ENCODE measurements at regions not wholly inside any gene's neighbourhood (a gene's known extent, or its start where the extent isn't known, plus 50 kb on each side); places are given as distances from the start of the nearest gene placed in this dataset.
"Not testable (repeated sequence)": the region's sequence is repeated elsewhere in the genome, so short reads cannot be mapped to it uniquely, and the experiment has no call there.

DNA sequence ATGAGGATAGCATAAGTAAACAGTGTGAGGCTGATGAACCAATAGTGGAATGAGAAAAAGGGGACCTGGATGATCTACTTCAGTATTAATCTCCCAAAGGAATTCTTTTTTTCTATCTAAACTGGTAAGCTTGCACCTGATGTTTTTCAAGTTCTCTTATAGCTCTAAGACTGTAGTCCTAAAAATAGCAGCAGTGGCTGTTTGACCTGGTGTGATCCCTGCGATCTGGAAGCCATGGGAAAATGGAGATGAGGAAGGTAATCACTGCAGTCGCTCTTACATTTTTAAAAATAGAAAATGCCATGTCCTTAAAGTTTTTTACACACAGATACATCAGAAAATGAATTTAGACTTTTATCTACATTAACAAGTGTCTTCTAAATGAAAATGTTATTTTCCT is 926.4 kb upstream of the SLC35B3 start:
- no peak for DNase-seq

DNA sequence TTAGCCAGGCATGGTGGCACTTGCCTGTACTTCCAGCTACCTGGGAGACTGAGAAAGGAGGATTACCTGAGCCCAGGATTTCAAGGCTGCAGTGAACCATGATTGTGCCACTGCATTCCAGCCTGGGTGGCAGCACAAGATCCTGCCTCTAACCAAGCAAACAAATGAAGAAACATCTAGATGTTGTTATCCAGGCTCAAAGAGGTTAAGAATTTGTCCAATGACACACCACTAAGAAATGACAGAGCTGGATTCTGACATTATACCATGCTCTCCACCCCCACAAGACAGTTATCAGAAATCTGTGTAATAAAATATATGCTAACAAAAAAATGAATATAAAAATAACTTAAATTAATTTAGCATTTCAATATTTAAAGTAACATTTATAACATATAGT is 925.5 kb upstream of the SLC35B3 start:
- DNase-seq = no peak

DNA sequence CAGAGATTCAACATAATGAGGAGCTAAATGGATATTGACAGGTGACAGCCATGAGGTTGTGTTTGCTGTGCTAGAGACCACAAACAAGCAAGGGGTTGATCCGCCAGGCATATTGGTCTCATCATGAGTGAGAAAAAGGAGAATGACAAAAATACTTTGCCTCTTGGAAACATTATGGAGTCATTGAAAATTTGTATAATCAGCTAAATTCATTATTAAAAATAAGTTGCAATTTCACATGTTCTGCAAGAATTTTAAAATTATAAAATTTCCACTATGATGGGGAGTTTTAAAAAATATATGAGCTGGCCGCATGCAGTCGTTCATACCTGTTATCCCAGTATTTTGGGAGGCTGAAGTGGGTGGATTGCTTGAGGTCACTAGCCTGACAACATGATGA is 912.3 kb upstream of the SLC35B3 start:
- DNase-seq = no peak

DNA sequence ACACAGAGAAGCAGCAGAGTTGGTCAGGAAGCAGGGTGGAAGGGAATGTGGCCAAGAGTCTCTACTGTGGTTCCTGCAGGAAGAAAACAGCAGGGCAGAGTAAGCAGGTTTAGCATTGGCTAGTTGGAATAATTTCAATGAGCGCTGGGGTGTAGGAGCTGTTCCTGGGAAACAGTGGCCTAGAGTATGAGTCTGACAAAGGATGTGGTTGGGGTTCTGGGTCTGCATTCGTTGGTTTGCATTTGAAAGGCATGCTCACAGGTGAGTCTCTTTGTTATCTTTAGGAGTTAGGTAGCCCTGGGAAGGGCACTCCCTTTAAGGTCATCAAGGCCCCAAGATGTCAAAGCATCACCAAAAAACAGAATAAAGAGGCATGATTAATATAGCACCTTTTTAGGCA is 911.6 kb upstream of the SLC35B3 start:
- no peak for DNase-seq

DNA sequence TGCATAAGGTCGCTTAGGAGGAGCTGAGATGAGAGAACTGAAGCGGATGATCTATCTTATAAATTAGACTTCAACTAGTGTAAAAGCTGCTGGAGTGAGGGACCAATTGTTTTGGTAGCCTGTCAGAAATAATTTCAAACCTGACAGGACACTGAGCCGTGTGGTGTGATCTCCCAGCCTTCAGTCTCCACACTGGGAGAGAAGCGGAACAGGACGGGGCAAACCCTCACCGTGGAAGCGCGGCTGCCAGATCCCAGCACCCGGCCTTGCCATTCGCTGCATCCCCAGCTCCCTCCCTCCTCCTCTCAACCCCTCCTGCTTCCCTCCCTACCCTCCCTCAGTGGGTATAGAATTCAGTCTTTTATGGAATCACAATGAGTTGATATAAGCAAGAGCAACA is 900.1 kb upstream of the SLC35B3 start:
- no peak for DNase-seq

DNA sequence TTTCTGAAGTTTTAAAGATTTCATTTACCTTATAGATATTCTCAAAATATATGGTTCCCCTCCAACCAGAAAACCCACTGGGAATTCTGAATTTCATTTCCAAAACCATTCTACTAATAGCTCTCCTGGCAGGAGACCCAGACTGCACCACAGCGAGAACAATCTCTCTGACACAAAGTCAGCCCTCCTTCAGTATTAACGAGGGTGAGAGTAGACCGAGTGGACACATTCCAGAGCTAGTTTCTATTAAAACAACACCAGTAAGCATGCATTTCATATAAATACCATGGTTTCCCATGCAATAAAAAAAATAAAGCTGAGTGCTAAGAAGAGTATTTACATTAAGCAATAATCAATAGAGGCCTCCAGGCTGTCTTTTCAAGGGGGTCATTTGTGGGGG is 899.6 kb upstream of the SLC35B3 start:
- no peak for DNase-seq

DNA sequence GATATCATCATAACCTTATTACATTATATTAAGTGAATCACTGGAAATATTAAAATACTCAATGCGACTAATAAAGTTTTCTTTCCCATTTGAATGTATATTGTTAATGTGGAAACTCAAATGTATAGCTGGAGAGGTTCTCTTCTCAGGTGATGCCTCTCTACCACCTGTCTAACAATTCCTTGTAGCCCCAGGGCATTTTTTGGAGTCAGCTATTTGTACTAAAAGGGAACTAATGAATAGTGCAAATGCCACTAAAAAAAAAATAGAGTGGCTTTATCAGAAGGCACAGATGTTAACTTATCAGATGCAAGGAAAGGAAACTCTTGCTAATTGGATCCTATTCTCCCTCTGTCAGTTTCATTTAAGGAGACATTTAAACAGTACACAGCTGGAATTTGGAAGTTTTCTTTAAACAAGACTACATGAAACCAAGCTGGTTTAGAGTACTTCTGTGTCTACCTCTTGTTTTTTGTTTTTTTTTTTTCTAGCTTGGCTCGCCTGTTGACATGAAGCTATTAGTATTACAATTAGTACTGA is 897.0 kb upstream of the SLC35B3 start:
- DNase-seq = no peak

DNA sequence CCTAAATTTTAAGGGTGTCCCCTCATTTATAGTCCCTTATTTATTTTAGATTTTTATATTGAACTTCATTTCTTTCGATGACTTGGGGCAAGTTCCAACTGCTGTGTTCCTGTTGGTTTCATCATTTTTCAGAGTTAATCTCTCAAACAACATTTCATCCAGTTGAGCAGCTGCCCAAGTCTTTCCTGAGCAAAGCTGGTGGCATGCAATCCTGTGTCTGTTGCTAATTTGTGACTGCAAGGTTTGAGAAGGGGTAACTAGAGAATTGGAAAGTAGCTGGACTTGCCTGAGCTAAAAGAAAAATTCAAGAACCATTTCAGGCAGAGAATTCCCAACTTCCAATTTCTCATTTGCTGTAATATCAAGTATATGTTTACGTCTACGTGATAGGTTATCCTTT is 881.5 kb upstream of the SLC35B3 start:
- DNase-seq = no peak

DNA sequence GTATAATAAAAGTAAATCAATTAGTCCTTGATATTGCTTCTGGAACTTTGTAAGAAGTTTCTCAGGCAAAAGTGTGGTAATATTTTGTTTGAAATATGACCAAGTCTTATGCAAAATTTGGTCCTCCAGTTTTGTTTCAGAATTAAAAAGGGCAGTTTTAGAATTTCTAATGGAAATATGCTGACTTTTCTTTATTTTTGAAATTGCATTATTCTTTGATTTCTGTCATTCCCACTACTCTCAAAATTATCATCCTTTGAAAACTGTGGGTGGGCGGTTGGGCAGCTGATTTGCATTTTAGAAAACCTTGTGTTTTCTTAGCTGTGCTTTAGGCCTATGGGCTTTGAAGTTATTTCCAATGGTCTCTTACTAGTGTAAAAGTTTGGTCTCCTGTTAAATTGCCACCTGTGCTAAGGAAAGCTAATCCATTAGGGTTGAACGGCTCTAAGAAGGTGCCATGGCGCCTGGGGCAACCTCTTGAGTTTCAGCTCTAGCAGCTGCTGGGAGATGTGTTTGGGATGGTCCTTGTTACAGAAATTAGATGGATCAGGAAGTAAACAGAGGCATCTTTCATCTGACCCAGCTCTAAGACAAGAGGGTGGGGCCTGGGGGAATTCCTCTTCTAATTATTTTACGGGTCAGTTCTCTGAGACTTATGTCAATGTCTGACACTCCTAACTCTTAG is 880.8 kb upstream of the SLC35B3 start:
- no peak for DNase-seq

DNA sequence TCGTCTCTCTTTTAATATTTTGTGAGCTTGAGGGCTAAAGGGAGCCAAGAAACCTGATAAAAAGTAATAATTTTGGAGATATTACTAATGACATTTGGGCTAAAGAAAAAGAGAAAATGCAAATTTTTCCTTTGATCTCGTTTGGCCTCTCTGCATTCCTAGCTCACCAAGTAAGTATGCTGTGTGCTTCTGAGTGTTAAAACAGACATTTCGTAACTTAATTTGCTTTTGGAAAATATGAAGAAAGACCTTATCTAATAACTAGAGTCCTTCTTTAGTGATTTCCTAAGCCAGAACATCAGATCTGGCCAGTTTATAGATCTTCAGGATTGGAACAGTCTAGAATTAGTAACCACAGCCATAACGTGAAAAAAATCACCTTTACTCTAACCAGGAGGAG is 872.9 kb upstream of the SLC35B3 start:
- no peak for DNase-seq

DNA sequence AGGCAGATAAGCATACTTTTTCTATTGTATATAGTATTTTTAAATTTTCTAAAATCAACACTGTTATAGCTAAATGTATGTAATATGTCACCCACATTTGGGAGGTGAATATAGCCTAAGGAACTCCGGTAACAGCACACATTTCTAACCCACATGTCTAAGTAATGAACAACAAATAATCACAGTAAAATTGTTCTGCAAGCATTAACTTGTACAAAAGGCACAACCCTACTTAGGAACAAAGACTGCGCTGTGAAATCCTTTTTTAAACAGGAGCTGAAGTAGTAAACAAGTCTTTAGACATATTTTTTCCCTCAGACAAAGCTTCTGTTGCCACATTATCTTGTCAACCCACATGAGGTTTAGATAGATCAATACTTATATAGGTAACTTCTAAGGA is 872.4 kb upstream of the SLC35B3 start:
- no peak for DNase-seq

DNA sequence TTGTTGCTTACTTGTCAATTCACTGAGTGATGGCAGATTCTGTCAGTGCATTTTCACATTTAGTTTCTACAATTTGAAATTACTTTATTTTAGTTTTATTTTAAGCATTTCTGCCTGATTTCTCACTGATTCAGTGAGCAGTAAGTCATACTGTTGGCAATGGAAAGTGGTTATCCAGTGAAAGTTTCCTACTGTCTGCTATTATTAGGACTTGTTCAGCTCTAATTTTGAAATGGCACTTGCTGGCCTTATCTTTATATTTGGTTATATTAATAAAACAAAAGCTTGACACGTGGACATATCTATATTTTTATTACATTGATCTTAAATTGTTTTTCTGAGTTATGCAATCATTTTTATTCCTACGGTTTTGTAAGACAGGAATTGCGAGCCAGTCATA is 871.8 kb upstream of the SLC35B3 start:
- no peak for DNase-seq

DNA sequence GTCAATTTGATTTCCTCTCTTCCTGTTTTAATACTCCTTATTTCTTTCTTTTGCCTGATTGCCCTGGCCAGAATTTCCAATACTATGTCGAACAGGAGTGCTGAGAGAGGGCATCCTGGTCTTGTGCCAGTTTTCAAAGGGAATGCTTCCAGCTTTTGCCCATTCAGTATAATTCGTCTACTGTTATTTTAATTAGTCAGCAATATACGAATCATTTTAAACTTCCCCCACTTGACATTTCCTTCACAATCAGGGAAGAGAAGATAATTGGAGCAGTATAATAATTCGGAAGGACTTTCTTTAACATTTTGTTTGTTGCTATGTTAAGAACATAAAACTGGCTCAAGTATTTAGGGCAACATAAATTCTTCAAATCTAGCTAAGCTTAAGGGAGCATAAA is 860.3 kb upstream of the SLC35B3 start:
- DNase-seq = no peak

DNA sequence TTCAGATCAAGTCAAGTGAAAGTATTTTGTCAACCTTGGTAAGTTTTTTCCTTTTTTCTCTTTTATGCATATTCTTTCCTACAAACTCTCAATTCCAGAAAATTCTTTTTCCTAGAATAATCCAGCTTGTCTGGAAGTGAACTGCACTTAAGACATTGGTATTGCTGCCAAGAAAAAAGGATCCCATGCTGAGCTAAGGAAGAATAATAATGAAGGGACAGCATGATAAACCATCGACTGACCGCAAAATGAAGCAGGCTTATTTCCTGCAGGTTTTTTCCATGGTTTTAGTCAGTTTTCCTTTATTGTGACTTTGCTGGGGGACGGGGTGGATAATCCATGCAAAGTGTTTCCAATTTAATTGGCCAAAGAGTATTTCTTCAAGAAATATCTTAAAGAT is 857.6 kb upstream of the SLC35B3 start:
- no peak for DNase-seq

DNA sequence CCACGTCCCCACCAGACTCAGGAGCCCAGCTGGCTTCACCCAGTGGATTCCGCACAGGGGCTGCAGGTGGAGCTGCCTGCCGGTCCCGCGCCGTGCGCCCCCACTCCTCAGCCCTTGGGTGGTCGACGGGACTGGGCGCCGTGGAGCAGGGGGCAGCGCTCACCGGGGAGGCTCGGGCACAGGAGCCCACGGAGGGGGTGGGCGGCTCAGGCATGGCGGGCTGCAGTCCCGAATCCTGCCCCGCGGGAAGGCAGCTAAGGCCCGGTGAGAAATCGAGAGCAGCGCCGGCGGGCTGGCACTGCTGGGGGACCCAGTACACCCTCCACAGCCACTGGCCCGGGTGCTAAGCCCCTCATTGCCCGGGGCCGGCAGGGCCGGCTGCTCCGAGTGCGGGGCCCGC is 855.0 kb upstream of the SLC35B3 start:
- DNase-seq = not testable (repeated sequence)

DNA sequence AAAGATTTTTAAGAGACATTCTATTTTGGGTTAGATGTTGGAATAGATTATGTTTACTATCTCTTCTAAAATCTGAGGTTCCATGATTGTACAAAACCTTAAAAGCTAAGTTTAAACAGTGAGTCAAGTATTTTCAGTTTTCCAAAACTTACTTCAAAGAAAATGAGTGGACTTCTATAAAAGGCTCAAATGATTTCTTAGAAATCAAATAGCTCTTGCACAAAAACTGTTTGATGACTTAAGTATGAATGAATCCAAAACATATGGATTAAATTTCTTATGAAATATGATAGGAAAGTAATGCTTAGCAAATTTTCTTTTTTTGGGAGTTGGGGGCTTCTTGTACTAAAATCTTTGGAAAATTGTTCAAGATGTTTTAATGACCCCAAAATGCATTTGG is 837.3 kb upstream of the SLC35B3 start:
- DNase-seq = no peak

DNA sequence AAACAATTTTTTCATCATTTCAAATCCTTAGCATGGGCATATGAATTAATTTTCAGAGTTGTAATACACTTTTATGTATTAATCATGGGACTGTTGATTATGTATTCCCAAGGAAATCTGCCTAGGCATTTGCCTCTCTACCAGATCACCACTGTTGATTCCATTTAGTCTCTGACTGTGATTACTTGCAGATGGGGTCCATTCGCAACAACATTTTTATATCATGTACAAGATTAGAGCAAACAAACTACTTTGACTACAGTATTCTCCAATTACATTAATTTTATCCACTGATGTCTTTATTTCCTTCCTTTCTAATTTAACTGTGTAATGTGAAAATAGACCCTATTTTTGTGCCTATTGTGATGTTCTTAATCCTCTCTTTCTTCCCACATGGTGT is 831.4 kb upstream of the SLC35B3 start:
- no peak for DNase-seq

DNA sequence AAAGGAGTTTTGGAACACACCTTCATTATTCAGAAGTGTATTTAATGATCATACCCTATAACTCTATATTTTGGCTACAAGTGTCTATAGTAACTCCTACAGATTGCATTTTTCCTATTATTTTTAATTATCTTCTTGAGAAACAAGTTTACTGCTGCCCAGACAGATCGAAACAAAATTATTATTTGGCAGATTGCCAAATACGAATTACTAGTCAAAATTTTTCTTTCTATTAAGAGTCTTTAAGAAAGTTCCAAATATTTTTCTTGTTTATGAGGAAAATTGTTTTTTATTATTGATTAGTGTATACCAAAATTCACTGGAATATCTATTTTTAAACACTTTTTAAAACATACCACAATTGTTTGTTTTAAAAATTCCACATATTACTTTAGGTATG is 821.9 kb upstream of the SLC35B3 start:
- DNase-seq = no peak

DNA sequence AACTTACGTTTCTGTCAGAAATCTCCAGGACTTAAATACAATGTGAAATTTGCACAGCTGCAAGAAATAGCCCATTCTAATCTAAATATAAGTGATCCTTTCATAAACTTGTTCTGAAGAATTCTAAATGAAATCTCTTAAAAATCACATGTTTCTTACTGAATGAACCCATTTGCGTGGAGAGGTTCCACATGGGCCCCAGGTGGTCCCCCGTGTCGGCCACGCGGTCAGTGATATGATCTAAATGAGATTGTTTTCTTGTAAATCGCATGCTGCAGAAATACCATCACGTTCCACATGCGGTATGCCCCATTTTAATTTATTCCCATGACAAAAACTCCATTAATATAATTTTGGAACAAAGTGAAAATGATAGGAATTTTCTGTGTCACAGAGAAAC is 818.9 kb upstream of the SLC35B3 start:
- no peak for DNase-seq

DNA sequence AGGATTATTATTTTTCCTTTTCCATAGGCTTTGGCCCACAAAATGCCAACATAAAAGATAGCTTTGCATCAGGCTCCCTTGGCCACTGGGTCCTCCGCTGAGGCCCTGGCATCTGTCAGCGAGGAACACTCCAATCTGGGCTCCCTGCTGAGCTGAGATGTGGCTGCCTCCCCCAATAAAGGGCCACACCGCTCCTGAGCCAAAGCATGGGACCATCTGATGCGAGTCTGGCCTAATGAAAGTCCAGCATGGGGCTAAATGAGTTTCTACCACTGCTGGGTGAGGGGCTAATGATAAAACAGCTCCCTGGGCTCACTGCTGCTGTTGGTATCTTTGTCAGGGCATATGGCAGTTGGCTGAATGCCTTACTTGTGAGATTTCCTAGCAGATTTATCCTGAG is 817.5 kb upstream of the SLC35B3 start:
- no peak for DNase-seq

DNA sequence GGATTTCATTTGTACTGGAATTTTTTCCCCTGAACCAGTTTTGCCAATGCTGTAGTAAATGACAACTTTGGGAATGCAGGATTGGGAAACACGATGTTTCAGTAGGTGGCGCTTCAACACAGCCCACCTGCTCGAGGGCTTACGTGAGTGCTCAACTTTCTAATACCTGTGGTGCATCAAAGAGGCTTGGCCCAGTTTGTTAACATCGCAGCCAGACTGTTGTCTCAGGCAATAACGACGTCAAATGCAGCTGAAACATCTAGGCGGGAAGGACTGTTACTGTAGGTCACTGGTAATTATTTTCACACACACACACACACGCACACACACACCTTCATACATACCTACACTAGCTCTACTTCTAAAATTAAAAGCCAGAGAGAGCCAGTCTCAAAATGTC is 815.5 kb upstream of the SLC35B3 start:
- DNase-seq = no peak

DNA sequence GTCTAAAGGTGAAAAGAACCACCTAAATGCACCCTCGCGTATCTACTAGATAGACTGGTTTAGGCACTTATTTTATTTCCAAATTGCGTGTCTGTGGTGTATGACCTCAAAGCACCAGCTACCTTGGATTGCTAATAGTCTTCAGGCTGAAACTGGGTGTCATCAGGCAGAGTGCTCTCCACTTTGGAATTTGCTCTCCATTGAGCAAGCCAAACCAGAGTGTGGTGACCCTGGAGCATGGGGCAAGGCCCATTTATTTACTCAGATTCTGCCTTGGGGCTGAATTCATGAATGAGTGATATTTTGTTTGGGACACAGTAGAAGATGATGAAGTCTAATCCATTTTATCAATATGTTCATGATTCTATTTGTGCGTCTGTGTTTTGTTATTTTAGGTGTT is 812.8 kb upstream of the SLC35B3 start:
- DNase-seq = no peak

DNA sequence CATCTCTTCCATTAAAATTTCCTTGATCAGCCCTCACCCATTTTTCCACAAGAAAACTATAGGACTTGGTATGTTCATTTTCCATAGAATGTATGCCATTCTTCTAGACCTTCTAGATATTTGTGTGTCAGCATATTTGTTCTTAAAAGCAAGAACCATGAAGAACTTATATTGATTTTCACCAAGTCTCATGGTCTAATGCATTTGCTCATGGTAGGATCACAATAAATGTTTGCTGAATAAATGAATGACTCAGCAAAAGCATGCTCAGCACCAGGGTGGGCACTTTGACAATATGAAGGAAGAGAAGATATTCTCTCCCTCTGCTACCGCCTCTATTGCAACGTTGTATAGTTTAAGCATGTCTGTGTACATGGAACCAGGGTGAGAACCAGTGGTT is 805.5 kb upstream of the SLC35B3 start:
- DNase-seq = no peak

DNA sequence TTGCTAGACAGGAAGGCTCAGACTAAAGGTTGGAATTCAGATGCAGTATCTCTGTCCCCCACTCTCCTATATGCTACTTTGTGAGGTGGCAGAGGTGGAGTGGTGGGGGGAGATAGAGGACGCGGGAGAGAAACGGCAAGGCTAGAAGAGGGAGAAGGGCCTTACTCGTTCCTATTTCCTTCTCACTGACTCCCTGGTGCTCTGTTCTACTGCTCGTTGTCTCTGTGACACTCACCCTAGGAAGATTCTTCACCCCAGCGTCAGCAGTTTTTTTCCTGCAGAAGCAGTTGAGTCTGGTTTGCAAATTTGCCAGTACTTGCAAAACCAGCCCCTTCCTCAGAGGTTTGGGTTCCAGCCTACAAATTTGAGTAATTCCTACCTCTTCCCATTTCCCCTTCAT is 801.1 kb upstream of the SLC35B3 start:
- DNase-seq = no peak

DNA sequence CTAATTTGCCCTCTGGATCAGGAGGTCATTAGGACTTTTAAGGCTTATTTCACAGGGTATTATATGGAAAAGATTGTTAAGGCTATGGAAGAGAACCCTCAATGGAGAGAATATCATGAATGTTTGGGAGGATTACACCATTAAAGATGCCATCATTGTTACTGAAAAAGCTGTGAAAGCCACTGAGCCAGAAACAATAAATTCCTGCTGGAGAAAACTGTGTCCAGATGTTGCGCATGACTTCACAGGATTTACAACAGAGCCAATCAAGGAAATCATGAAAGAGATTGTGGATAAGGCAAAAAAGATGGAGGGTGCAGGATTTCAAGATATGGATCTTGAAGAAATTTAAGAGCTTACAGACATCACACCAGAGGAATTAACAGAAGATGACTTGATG is 798.3 kb upstream of the SLC35B3 start:
- no peak for DNase-seq

DNA sequence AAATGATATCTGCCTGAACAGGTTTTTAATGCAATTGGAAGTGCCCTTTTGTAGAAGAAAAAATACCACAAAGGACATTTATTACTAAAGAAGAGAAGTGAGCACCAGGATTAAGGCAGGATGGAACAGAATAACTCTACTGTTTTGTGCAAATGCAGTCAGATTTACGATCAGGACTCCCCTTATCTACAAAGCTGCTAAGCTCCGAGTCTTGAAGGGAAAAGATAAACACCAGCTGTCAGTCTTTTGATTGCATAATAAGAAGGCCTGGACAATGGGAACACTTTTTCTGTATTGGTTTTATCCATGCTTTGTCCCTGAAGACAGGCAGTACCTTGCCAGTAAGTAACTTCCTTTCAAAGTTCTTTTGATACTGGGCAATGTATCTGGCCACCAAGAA is 797.9 kb upstream of the SLC35B3 start:
- no peak for DNase-seq
